Sigmoid colon (tissue), 6 donors: ENCODE measurements at regions not wholly inside any gene's neighbourhood (a gene's known extent, or its start where the extent isn't known, plus 50 kb on each side); places are given as distances from the start of the nearest gene placed in this dataset.

ENCODE experiments used
- DNase-seq: peaks from one replicate; pipeline ENCODE4 v3.0.0-alpha.2; 2019
- H3K27ac ChIP-seq, 4 donors: fragments of 200-600 bp; sonication (generic); one replicate each; pipeline ENCODE4 v1.5.1; 2016 to 2019; ENCODE audit warnings: mild to moderate bottlenecking in 1 of 4
- H3K27me3 ChIP-seq, 3 donors: fragments of 200-600 bp; sonication (generic); one replicate each; pipeline ENCODE4 v1.5.1; 2019; ENCODE audit warnings: mild to moderate bottlenecking in 1 of 3
- H3K36me3 ChIP-seq, 4 donors: fragments of 200-600 bp; sonication (generic); one replicate each; pipeline ENCODE4 v1.5.1; 2016 to 2019
- H3K4me1 ChIP-seq, 4 donors: fragments of 200-600 bp; sonication (generic); one replicate each; pipeline ENCODE4 v1.5.1; 2017 to 2019
- H3K4me3 ChIP-seq, 4 donors: fragments of 200-600 bp; sonication (generic); one replicate each; pipeline ENCODE4 v1.5.1; 2017 to 2019; ENCODE audit warnings: mild to moderate bottlenecking in 2 of 4, moderate library complexity in 1 of 4
- H3K9me3 ChIP-seq, 4 donors: fragments of 200-600 bp in 3 of 4; sonication (generic) in 3 of 4; one replicate each; pipeline versions ENCODE4 v1.5.1 to v1.6.1; 2013 to 2019
- CTCF ChIP-seq, 4 experiments: fragments of 450-650 bp in 3 of 4; fragments of 200-600 bp in 1 of 4; IDR thresholded peaks; one replicate each; pipeline ENCODE4 v1.5.1; 2016 to 2019; ENCODE audit warnings: antibody characterized with exemption in 4 of 4, mild to moderate bottlenecking in 3 of 4, moderate library complexity in 2 of 4
- EP300 ChIP-seq, 4 donors: sonication (generic); formaldehyde crosslinking; IDR thresholded peaks; one replicate each; pipeline ENCODE4 v1.6.1; 2017; ENCODE audit warnings: antibody characterized with exemption in 4 of 4
- POLR2A ChIP-seq, 2 donors: fragments of 450-650 bp; IDR thresholded peaks; one replicate each; pipeline ENCODE4 v1.6.1; 2016; ENCODE audit warnings: antibody characterized with exemption in 2 of 2, mild to moderate bottlenecking in 2 of 2, moderate library complexity in 2 of 2
- POLR2AphosphoS5 ChIP-seq, 4 donors: sonication (generic); formaldehyde crosslinking; IDR thresholded peaks; one replicate each; pipeline ENCODE4 v1.6.1; 2017; ENCODE audit warnings: antibody characterized with exemption in 4 of 4
- WGBS, 2 donors: extraction: QIAGEN DNeasy Blood & Tissue Kit; methylation state at CpG; one replicate each; pipeline ENCODE4 v1.1.7; 2013; 5-methylcytosine and 5-hydroxymethylcytosine counted together
- intact Hi-C: fragments of 100-400 bp; cut with DNase I; formaldehyde crosslinking; loops from one replicate; pipeline ENCODE4 v1.15.1; 2023
- donor health status: healthy with polysubstance abuse.
- donor health status: healthy.

GRCh38 chr7:155878250-155878649 is 66.0 kb upstream of the SHH start:
- Histone ChIP-seq H3K36me3 (no peaks in the 10 kb centered on the region), H3K27me3 (no peaks in the 10 kb centered on the region), H3K27ac (no peak overlapping the region), H3K9me3 (no peaks in the 10 kb centered on the region), H3K4me3 (no peak overlapping the region), H3K4me1 (no peaks in the 10 kb centered on the region)
- DNase-seq: peak; percentile 40
- TF ChIP-seq POLR2A (IDR thresholded peaks at IDR 0.05) (no peak), CTCF (IDR thresholded peaks at IDR 0.05) (no peak), POLR2AphosphoS5 (IDR thresholded peaks at IDR 0.05) (no peak), EP300 (IDR thresholded peaks at IDR 0.05) (no peak)
- WGBS, 2 donors: 90 to 96% methylated on average over 11 of the region's 11 CpGs
- intact Hi-C loops: no loop called here

GRCh38 chr7:155877167-155877566 is 64.9 kb upstream of the SHH start:
- Histone ChIP-seq H3K9me3 (no peaks in the 10 kb centered on the region), H3K4me1 (no peaks in the 10 kb centered on the region), H3K36me3 (no peaks in the 10 kb centered on the region), H3K4me3 (no peak overlapping the region), H3K27me3 (no peaks in the 10 kb centered on the region), H3K27ac (no peak overlapping the region)
- DNase-seq: no peak
- TF ChIP-seq POLR2AphosphoS5 (IDR thresholded peaks at IDR 0.05) (no peak), EP300 (IDR thresholded peaks at IDR 0.05) (no peak), POLR2A (IDR thresholded peaks at IDR 0.05) (no peak), CTCF (IDR thresholded peaks at IDR 0.05) (no peak)
- intact Hi-C loops: no loop called here
- 13 to 71% methylated on average over 2 of the region's 2 CpGs for WGBS, 2 donors

DNA sequence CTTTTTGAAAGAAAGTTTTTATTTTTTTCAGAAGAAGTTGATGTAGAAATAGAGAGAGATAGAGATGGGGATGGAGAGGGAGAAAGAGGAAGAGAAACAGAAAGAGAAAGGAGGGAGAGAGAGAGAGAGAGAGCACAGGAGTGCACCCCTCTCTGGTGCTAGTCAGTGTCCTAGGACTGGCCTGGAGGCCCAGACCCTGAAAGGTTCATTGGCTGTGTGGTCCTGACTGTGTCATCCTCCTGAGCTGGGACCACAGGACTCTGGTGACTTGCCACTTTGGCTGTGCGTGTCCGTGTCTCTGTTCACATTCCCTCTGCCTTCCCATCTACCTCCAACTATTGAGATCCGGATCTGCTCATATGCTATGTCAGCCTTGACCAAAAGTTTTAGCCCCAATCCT is 62.1 kb upstream of the SHH start:
- intact Hi-C loops: no loop called here
- H3K9me3 ChIP-seq: no peaks in the 10 kb centered on the region
- no peak overlapping the region for H3K4me3 ChIP-seq
- H3K27ac ChIP-seq: no peak overlapping the region
- WGBS, 2 donors: 94 to 100% methylated on average over 3 of the region's 3 CpGs
- TF ChIP-seq POLR2AphosphoS5 (IDR thresholded peaks at IDR 0.05): no peak
- TF ChIP-seq POLR2A (IDR thresholded peaks at IDR 0.05): no peak
- no peak for TF ChIP-seq CTCF (IDR thresholded peaks at IDR 0.05)
- TF ChIP-seq EP300 (IDR thresholded peaks at IDR 0.05): no peak
- no peaks in the 10 kb centered on the region for H3K36me3 ChIP-seq
- H3K4me1 ChIP-seq: no peaks in the 10 kb centered on the region
- peak; percentile 15 for DNase-seq
- H3K27me3 ChIP-seq: no peaks in the 10 kb centered on the region

DNA sequence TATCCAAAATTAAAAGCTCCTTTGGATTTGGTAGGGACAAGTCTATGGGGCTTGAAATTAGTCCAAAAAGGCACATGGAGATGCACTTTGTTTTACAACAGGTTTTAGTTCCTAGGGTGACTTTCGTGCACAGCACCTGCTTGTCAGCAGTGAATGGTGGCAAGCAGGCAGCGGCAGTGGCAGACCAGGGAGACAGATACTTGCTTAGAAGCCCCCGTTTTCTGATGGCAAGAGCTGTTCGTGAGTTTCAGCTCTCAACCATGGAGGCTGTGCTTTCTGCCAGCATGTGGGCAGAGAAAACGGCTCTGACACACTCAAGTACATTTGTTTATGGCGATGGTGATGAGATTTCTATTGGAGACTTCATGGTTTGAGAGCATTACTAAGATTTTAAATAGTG is 61.7 kb upstream of the SHH start:
- Histone ChIP-seq H3K4me3 (no peak overlapping the region), H3K4me1 (no peaks in the 10 kb centered on the region), H3K27me3 (no peaks in the 10 kb centered on the region), H3K27ac (no peak overlapping the region), H3K36me3 (no peaks in the 10 kb centered on the region), H3K9me3 (no peaks in the 10 kb centered on the region)
- intact Hi-C loops: no loop called here
- TF ChIP-seq EP300 (IDR thresholded peaks at IDR 0.05) (no peak), POLR2AphosphoS5 (IDR thresholded peaks at IDR 0.05) (no peak), CTCF (IDR thresholded peaks at IDR 0.05) (no peak), POLR2A (IDR thresholded peaks at IDR 0.05) (no peak)
- DNase-seq: peak; percentile 44
- 84 to 87% methylated on average over 6 of the region's 6 CpGs for WGBS, 2 donors

DNA sequence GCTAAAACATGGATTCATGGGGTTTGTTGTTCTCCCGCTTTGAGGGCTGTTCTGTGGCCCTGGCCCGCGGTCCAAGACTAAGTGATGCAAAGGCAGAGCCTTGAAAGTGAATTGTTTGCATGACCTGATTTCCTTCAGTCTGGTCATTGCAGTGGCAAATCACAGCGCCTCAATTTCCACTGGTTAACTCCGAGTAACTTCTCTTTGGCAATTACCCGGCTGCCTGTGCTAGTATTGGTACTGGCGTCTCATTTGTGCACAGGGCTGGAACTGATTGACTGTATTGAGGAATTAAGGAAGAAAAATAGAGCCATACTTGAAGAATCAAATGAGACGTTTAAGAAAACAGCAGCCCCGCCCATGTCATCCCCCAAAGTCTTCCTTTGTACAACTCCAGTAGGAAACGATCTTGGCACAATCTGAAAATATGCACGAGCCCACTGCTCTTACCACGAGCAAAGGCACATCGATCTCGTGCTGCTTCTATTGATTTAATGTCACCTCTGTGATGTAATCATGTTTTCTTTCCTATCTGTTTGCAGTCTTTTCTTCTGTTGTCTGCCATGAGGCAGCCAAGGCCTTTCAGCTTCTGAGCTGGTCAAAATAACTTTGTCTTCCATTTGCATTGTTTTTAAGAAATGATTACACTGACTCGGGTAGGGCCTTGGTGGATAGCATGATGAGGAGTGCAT is 60.6 kb upstream of the SHH start:
- TF ChIP-seq CTCF (IDR thresholded peaks at IDR 0.05) (no peak), POLR2AphosphoS5 (IDR thresholded peaks at IDR 0.05) (no peak), EP300 (IDR thresholded peaks at IDR 0.05) (no peak), POLR2A (IDR thresholded peaks at IDR 0.05) (no peak)
- H3K9me3 ChIP-seq: no peaks in the 10 kb centered on the region
- intact Hi-C loops: no loop called here
- H3K27ac ChIP-seq: no peak overlapping the region
- no peaks in the 10 kb centered on the region for H3K27me3 ChIP-seq
- no peaks in the 10 kb centered on the region for H3K4me1 ChIP-seq
- no peak overlapping the region for H3K4me3 ChIP-seq
- WGBS, 2 donors: 82 to 84% methylated on average over 15 of the region's 15 CpGs
- no peak for DNase-seq
- H3K36me3 ChIP-seq: no peaks in the 10 kb centered on the region
